ENCODE measurements at regions not wholly inside any gene's neighbourhood (a gene's known extent, or its start where the extent isn't known, plus 50 kb on each side); places are given as distances from the start of the nearest gene placed in this dataset.

DNA sequence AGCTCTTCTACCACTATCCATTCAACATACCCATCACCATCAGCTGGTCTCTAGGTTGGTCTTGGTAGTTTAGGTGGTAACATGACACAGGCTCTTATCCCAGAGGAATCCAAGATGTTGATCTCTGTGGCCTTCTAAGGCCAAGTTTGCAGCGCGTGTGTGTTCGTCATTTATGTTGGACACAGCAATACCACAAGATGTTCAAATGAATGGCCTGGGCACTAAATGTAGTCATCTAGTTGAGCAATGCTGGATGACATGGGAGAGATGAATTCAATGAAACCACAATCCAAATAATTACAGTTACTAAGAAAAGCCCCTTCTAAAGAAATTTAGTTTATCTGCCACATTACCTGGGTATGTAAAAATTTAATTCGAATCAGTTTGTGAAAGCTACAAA, 292.4 kb downstream of the MRPS30 start:
- Histone ChIP-seq H3K36me3 (replicated peaks in 1 of 2; ENCODE audit: control extremely low read depth in 1 of 2, control insufficient read depth in 1 of 2, extremely low read depth in 1 of 2, insufficient read depth in 2 of 2, low read length in 1 of 2) (no peaks in the 10 kb centered on the region), H3K4me1 (ENCODE audit: control insufficient read depth in 2 of 2, insufficient read depth in 2 of 2, low read length in 2 of 2) (no peaks in the 10 kb centered on the region), H3K79me2 (ENCODE audit: control insufficient read depth, insufficient read depth, low read length) (no peaks in the 10 kb centered on the region), H3K4me2 (replicated peaks; ENCODE audit: low read depth, low read length, poor library complexity, severe bottlenecking) (no peak overlapping the region), H3K27ac (ENCODE audit: low read length in 2 of 2) (no peak overlapping the region), H4K20me1 (ENCODE audit: control insufficient read depth, insufficient read depth, low read length, poor library complexity, severe bottlenecking) (no peaks in the 10 kb centered on the region), H2AFZ (ENCODE audit: insufficient read depth, low read depth, low read length, poor library complexity, severe bottlenecking) (no peak overlapping the region), H3K27me3 (replicated peaks in 1 of 4; ENCODE audit: control extremely low read depth in 1 of 4, control insufficient read depth in 3 of 4, insufficient read depth in 4 of 4, low read length in 3 of 4) (no peaks in the 10 kb centered on the region), H3K9ac (ENCODE audit: low read length) (no peak overlapping the region), H3K9me3 (ENCODE audit: control extremely low read depth in 1 of 3, control insufficient read depth in 2 of 3, insufficient read depth in 1 of 3, low read length in 2 of 3) (peaks cover 0 to 6% (median 0%) of the 10 kb centered on the region in 3 donors), H3K4me3 (ENCODE audit: control extremely low read depth in 1 of 5, extremely low read depth in 1 of 5, insufficient read depth in 1 of 5, low read depth in 2 of 5, low read length in 4 of 5) (no peak overlapping the region)
- H3K4me3 Mint-ChIP-seq, result no peak overlapping the region
- intact Hi-C loops (cut with micrococcal nuclease), result no loop called here
- H3K9me3 Mint-ChIP-seq (ENCODE audit: insufficient read depth), result peaks cover 17% of the 10 kb centered on the region
- ChIA-PET CTCF (no interaction called here), POLR2A (no interaction called here)
- H3K4me1 Mint-ChIP-seq, result no peaks in the 10 kb centered on the region
- DNase-seq (no peak), ATAC-seq (ENCODE audit: low read depth) (no peak)
- H3K27me3 Mint-ChIP-seq, result no peaks in the 10 kb centered on the region
- no peak for TF ChIP-seq EZH2 (IDR thresholded peaks at IDR 0.05; ENCODE audit: borderline replicate concordance, insufficient read depth, low read depth, low read length, poor library complexity, severe bottlenecking)
- TF ChIP-seq, protein P1, sequence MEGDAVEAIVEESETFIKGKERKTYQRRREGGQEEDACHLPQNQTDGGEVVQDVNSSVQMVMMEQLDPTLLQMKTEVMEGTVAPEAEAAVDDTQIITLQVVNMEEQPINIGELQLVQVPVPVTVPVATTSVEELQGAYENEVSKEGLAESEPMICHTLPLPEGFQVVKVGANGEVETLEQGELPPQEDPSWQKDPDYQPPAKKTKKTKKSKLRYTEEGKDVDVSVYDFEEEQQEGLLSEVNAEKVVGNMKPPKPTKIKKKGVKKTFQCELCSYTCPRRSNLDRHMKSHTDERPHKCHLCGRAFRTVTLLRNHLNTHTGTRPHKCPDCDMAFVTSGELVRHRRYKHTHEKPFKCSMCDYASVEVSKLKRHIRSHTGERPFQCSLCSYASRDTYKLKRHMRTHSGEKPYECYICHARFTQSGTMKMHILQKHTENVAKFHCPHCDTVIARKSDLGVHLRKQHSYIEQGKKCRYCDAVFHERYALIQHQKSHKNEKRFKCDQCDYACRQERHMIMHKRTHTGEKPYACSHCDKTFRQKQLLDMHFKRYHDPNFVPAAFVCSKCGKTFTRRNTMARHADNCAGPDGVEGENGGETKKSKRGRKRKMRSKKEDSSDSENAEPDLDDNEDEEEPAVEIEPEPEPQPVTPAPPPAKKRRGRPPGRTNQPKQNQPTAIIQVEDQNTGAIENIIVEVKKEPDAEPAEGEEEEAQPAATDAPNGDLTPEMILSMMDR (IDR thresholded peaks at IDR 0.05), result no peak
- no peak overlapping the region for H3K27ac Mint-ChIP-seq
- 100% methylated on average over 4 of the region's 4 CpGs for WGBS (ENCODE audit: insufficient coverage)

DNA sequence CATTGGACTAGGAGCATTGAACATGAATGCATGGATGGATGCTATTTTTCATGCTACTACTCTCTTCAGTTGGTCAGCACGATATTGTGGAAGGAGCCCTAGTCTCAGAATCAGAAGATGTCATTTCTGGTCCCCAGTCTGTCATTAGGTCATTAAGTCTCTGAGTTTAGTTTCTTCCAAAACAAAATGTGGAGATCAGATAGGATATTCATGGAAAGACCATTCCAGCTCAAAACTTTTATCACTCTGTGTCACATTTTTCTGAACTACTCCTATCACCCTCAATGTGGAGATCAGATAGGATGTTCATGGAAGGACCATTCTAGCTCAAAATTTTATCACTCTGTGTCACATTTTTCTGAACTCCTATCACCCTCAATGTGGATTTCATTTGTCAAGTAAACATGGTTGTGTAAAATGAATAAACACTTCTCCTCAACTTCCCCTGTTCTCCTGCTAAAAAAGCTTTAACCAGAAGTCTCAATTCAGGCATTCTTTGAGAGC, 296.8 kb downstream of the MRPS30 start:
- no peaks in the 10 kb centered on the region for H3K27me3 Mint-ChIP-seq
- no peak overlapping the region for H2AFZ ChIP-seq (ENCODE audit: insufficient read depth, low read depth, low read length, poor library complexity, severe bottlenecking)
- ATAC-seq (ENCODE audit: low read depth), result no peak
- no peaks in the 10 kb centered on the region for H3K4me1 Mint-ChIP-seq
- DNase-seq, result no peak
- no peaks in the 10 kb centered on the region for H3K27me3 ChIP-seq (replicated peaks in 1 of 4; ENCODE audit: control extremely low read depth in 1 of 4, control insufficient read depth in 3 of 4, insufficient read depth in 4 of 4, low read length in 3 of 4)
- H3K9me3 Mint-ChIP-seq (ENCODE audit: insufficient read depth), result peaks cover 12% of the 10 kb centered on the region
- H3K4me3 Mint-ChIP-seq, result no peak overlapping the region
- no peaks in the 10 kb centered on the region for H4K20me1 ChIP-seq (ENCODE audit: control insufficient read depth, insufficient read depth, low read length, poor library complexity, severe bottlenecking)
- no peak overlapping the region for H3K4me2 ChIP-seq (replicated peaks; ENCODE audit: low read depth, low read length, poor library complexity, severe bottlenecking)
- H3K36me3 ChIP-seq (replicated peaks in 1 of 2; ENCODE audit: control extremely low read depth in 1 of 2, control insufficient read depth in 1 of 2, extremely low read depth in 1 of 2, insufficient read depth in 2 of 2, low read length in 1 of 2), result no peaks in the 10 kb centered on the region
- H3K4me3 ChIP-seq (ENCODE audit: control extremely low read depth in 1 of 5, extremely low read depth in 1 of 5, insufficient read depth in 1 of 5, low read depth in 2 of 5, low read length in 4 of 5), result no peak overlapping the region
- CTCF ChIA-PET, result no interaction called here
- intact Hi-C loops (cut with micrococcal nuclease), result no loop called here
- H3K27ac Mint-ChIP-seq, result no peak overlapping the region
- no peak overlapping the region for H3K9ac ChIP-seq (ENCODE audit: low read length)
- H3K9me3 ChIP-seq (ENCODE audit: control extremely low read depth in 1 of 3, control insufficient read depth in 2 of 3, insufficient read depth in 1 of 3, low read length in 2 of 3), result peaks cover 0 to 6% (median 0%) of the 10 kb centered on the region in 3 donors
- H3K79me2 ChIP-seq (ENCODE audit: control insufficient read depth, insufficient read depth, low read length), result no peaks in the 10 kb centered on the region
- H3K27ac ChIP-seq (ENCODE audit: low read length in 2 of 2), result no peak overlapping the region
- H3K4me1 ChIP-seq (ENCODE audit: control insufficient read depth in 2 of 2, insufficient read depth in 2 of 2, low read length in 2 of 2), result no peaks in the 10 kb centered on the region
- TF ChIP-seq, protein P1 (IDR thresholded peaks at IDR 0.05), result no peak
- no peak for TF ChIP-seq EZH2 (IDR thresholded peaks at IDR 0.05; ENCODE audit: borderline replicate concordance, insufficient read depth, low read depth, low read length, poor library complexity, severe bottlenecking)
- no CpG with 5 or more reads among the region's 1 CpG for WGBS (ENCODE audit: insufficient coverage)
- POLR2A ChIA-PET, result no interaction called here
